Cardiac muscle cell (in vitro differentiated cells and primary cell): ENCODE measurements at regions not wholly inside any gene's neighbourhood (a gene's known extent, or its start where the extent isn't known, plus 50 kb on each side); places are given as distances from the start of the nearest gene placed in this dataset.

Experiments
- DNase-seq, 2 donors: peaks; one replicate each; pipeline versions ENCODE4 v3.0.0 to v3.0.0-alpha.2; 2010 to 2017; ENCODE audit warnings: low read depth in 1 of 2, low spot score in 1 of 2
- H3K27ac ChIP-seq: fragments of 200-600 bp; sonication (generic); 2 replicates; pipeline ENCODE4 v1.5.1; 2016
- H3K27me3 ChIP-seq: fragments of 200-600 bp; sonication (generic); 2 replicates; pipeline ENCODE4 v1.6.0; 2016; ENCODE audit warnings: control low read depth
- H3K36me3 ChIP-seq: fragments of 200-600 bp; sonication (generic); 2 replicates; pipeline ENCODE4 v1.5.1; 2016; ENCODE audit warnings: control low read depth
- H3K4me1 ChIP-seq: fragments of 200-600 bp; sonication (generic); 2 replicates; pipeline ENCODE4 v1.8.1; 2017; ENCODE audit warnings: low read depth, mild to moderate bottlenecking, mixed run types
- H3K4me3 ChIP-seq: fragments of 200-600 bp; sonication (generic); 2 replicates; pipeline ENCODE4 v1.5.1; 2016; ENCODE audit warnings: mild to moderate bottlenecking
- H3K9me3 ChIP-seq: fragments of 200-600 bp; sonication (generic); 2 replicates; pipeline ENCODE4 v1.5.1; 2017; ENCODE audit warnings: low read depth, mild to moderate bottlenecking, control low read depth
- TF ChIP-seq, protein P1 (sequence below): IDR thresholded peaks from 2 replicates; pipeline ENCODE4 v1.5.1; 2012; ENCODE audit warnings: low read depth, mild to moderate bottlenecking, low read length

DNA sequence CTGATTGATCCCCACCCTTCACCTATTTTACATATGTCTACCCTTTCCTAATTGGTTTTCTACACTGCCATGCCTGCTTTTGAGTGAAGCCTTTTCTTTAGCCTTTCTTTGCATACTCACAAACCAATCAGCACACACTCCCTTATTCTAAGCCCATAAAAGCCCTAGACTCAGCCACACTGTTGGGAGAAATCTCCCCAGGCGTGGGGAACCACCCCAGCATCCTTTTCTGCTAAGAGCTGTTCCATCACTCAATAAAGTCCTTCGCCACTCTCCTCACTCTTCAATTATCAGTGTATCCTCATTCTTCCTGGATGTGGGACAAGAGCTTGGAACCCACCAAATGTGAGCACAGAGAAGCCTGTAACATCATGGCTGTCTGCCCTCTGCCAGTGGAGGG, 343.6 kb downstream of the SLITRK1 start:
- Histone ChIP-seq H3K36me3 (no peaks in the 10 kb centered on the region), H3K9me3 (no peaks in the 10 kb centered on the region), H3K4me1 (no peaks in the 10 kb centered on the region), H3K4me3 (no peak overlapping the region), H3K27me3 (no peaks in the 10 kb centered on the region), H3K27ac (no peak overlapping the region)
- TF ChIP-seq, protein P1, sequence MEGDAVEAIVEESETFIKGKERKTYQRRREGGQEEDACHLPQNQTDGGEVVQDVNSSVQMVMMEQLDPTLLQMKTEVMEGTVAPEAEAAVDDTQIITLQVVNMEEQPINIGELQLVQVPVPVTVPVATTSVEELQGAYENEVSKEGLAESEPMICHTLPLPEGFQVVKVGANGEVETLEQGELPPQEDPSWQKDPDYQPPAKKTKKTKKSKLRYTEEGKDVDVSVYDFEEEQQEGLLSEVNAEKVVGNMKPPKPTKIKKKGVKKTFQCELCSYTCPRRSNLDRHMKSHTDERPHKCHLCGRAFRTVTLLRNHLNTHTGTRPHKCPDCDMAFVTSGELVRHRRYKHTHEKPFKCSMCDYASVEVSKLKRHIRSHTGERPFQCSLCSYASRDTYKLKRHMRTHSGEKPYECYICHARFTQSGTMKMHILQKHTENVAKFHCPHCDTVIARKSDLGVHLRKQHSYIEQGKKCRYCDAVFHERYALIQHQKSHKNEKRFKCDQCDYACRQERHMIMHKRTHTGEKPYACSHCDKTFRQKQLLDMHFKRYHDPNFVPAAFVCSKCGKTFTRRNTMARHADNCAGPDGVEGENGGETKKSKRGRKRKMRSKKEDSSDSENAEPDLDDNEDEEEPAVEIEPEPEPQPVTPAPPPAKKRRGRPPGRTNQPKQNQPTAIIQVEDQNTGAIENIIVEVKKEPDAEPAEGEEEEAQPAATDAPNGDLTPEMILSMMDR = no peak
- DNase-seq = no peak

DNA sequence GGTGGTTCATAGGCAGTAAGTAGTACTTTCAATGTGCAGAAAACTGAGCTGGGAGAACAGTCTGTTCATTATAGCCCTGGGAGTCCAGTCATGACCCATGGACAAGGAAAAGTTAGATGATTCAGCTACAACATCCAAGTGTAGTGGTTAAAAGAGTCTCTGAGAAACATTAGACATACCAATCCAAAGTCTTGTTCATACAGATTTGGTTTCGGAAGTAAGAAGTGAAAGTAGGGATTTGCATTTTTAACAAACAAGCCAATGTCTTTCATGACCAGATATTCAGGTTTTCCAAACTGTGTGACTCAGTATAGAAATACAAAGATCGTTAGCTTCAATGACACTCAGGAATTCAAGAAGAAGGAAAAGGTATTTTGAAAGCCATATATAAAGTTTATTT, 345.3 kb downstream of the SLITRK1 start:
- no peaks in the 10 kb centered on the region for H3K4me1 ChIP-seq
- DNase-seq = no peak
- H3K36me3 ChIP-seq = no peaks in the 10 kb centered on the region
- TF ChIP-seq, protein P1 = no peak
- H3K27me3 ChIP-seq = no peaks in the 10 kb centered on the region
- no peaks in the 10 kb centered on the region for H3K9me3 ChIP-seq
- H3K27ac ChIP-seq = no peak overlapping the region
- H3K4me3 ChIP-seq = no peak overlapping the region

DNA sequence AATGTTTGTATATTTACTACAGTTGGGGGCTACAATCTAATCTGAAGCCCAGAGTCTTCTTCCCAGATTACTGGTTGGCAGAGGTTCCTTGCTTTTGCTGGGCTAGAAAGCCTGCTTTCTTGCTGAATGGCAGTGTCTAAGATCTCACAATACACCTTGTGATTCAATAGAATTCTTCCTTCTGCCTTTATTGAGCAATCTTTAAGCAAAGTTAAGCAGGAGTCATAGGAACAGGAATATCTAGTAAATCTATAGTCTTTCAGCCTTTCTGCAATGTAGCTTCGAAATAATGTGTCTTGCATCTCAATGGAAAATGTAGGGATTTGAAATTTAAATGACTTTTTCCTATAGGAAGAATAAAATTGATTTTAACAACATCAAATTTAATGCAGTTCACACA, 346.1 kb downstream of the SLITRK1 start:
- TF ChIP-seq, protein P1 = no peak
- Histone ChIP-seq H3K27me3 (no peaks in the 10 kb centered on the region), H3K27ac (no peak overlapping the region), H3K4me1 (no peaks in the 10 kb centered on the region), H3K9me3 (no peaks in the 10 kb centered on the region), H3K36me3 (no peaks in the 10 kb centered on the region), H3K4me3 (no peak overlapping the region)
- DNase-seq = no peak

DNA sequence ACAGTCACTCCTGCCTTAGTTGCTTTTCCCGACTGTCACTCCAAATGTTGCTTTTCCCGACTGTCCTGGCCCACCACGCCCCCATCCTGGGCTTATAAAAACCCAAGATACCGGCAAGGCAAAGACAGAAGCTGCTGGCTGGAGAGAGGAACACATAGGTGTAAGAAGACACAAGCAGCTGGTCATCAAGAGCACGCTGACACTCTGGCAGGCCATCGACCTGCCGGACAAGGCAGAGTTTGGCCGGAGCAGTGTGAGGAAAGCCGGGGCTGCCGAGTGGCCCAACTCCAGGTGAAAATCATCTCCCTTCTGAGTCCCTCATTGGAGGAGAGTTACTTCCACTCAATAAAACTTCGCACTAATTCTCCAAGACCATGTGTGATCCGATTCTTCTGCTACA, 349.5 kb downstream of the SLITRK1 start:
- TF ChIP-seq, protein P1 = no peak
- Histone ChIP-seq H3K27ac (no peak overlapping the region), H3K4me1 (no peaks in the 10 kb centered on the region), H3K36me3 (no peaks in the 10 kb centered on the region), H3K27me3 (no peaks in the 10 kb centered on the region), H3K4me3 (no peak overlapping the region), H3K9me3 (no peaks in the 10 kb centered on the region)
- DNase-seq = no peak

DNA sequence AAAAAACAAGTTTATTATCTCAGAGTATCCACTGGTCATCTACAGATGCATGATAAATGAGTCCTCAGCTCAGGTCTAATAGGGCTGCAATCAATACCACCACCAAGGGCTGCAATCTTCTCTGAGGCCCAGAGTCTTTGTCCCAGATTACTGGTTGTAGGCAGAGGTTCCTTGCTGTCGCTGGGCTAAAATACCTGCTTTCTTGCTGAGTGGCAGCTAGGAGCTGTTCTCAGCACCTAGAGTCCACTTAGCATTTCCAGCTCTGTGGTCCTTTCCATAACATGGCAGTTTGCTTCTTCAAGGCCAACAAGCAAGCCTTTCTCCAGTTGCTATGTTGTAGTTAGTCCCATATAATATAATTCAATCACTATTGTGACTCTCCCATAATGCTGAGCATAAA, 351.3 kb downstream of the SLITRK1 start:
- no peak overlapping the region for H3K4me3 ChIP-seq
- H3K27ac ChIP-seq = no peak overlapping the region
- no peaks in the 10 kb centered on the region for H3K27me3 ChIP-seq
- H3K4me1 ChIP-seq = no peaks in the 10 kb centered on the region
- peak in 1 of 2 donors; percentile 36 for DNase-seq
- no peaks in the 10 kb centered on the region for H3K36me3 ChIP-seq
- H3K9me3 ChIP-seq = no peaks in the 10 kb centered on the region
- TF ChIP-seq, protein P1 = no peak

DNA sequence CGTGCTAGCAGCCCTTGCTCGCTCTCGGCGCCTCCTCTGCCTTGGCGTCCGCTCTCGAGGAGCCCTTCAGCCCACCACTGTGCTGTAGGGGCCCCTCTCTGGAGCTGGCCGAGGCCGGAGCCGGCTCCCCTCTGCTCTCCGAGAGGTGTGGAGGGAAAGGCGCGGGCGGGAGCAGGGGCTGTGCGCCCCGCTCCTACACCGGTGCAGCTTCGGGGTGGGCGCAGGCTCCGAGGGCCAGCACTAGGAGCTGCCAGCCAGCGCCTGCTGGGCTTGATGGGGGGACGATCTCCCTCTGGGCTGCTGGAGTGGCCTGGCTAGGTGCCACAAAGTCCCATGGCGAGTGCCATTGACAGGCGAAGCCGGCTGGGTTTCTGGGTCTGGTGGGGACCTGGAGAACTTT, 365.5 kb downstream of the SLITRK1 start:
- no peaks in the 10 kb centered on the region for H3K9me3 ChIP-seq
- no peaks in the 10 kb centered on the region for H3K4me1 ChIP-seq
- TF ChIP-seq, protein P1 = no peak
- H3K27ac ChIP-seq = no peak overlapping the region
- no peaks in the 10 kb centered on the region for H3K36me3 ChIP-seq
- no peak for DNase-seq
- no peak overlapping the region for H3K4me3 ChIP-seq
- H3K27me3 ChIP-seq = no peaks in the 10 kb centered on the region
